HepG2 (cell line): ENCODE measurements at regions not wholly inside any gene's neighbourhood (a gene's known extent, or its start where the extent isn't known, plus 50 kb on each side); places are given as distances from the start of the nearest gene placed in this dataset.

ENCODE experiments used
- IKZF1 ChIP-seq: fragments of 450-650 bp; IDR thresholded peaks from 2 replicates; pipeline ENCODE4 v1.7.1; 2016
- MEIS2 ChIP-seq: sonication (generic); formaldehyde crosslinking; IDR thresholded peaks from 2 replicates; pipeline ENCODE4 v1.9.0; 2021; ENCODE audit warnings: mild to moderate bottlenecking, missing genetic modification reagents
- MYNN ChIP-seq: sonication (generic); formaldehyde crosslinking; IDR thresholded peaks from 2 replicates; pipeline ENCODE4 v1.4.0; 2020; ENCODE audit warnings: mild to moderate bottlenecking, low read depth, missing genetic modification reagents
- ZNF20 ChIP-seq: sonication (generic); formaldehyde crosslinking; IDR thresholded peaks from 2 replicates; pipeline ENCODE4 v1.4.0; 2020; ENCODE audit warnings: mild to moderate bottlenecking, moderate library complexity, missing genetic modification reagents
- ZNF879 ChIP-seq: sonication (generic); formaldehyde crosslinking; IDR thresholded peaks from 2 replicates; pipeline ENCODE4 v1.8.1; 2023; ENCODE audit warnings: missing genetic modification reagents
- TF ChIP-seq, protein P1 (sequence below): sonication (generic); formaldehyde crosslinking; IDR thresholded peaks from 2 replicates; pipeline ENCODE4 v1.4.0; 2020; ENCODE audit warnings: missing genetic modification reagents
- TF ChIP-seq, protein P2 (sequence below): sonication (generic); formaldehyde crosslinking; IDR thresholded peaks from 2 replicates; pipeline ENCODE4 v1.4.0; 2020; ENCODE audit warnings: missing genetic modification reagents

GRCh38 chr16:72455743-72456659, 284.0 kb upstream of the PMFBP1 start:
- TF ChIP-seq ZNF20 (CRISPR knock-in tag) (no peak), MYNN (CRISPR knock-in tag) (no peak), ZNF879 (no peak), MEIS2 (CRISPR knock-in tag) (peak; percentile 100), IKZF1 (no peak)
- TF ChIP-seq, protein P1, sequence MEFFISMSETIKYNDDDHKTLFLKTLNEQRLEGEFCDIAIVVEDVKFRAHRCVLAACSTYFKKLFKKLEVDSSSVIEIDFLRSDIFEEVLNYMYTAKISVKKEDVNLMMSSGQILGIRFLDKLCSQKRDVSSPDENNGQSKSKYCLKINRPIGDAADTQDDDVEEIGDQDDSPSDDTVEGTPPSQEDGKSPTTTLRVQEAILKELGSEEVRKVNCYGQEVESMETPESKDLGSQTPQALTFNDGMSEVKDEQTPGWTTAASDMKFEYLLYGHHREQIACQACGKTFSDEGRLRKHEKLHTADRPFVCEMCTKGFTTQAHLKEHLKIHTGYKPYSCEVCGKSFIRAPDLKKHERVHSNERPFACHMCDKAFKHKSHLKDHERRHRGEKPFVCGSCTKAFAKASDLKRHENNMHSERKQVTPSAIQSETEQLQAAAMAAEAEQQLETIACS (CRISPR knock-in tag): no peak
- TF ChIP-seq, protein P2, sequence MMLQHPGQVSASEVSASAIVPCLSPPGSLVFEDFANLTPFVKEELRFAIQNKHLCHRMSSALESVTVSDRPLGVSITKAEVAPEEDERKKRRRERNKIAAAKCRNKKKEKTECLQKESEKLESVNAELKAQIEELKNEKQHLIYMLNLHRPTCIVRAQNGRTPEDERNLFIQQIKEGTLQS (CRISPR knock-in tag): no peak
